ENCODE measurements at regions not wholly inside any gene's neighbourhood (a gene's known extent, or its start where the extent isn't known, plus 50 kb on each side); places are given as distances from the start of the nearest gene placed in this dataset.

DNA sequence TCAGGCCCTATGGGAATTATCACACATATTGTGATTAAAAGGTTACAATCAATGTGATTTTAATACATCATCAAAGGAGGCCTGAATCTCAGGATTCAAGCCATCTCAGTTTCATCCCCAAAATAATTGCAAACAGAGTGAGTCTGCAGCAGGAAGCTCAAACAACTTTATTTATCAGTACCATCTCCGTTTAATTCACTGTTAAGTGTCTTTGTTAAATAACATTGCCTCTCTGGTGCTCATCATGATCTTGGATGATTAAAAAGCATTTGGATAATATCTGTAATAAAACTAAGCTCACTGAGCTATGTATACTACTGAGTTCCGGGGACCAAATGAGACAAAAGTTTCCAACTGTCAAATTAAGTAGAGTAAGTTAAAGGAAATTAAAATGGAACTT lies 817.8 kb upstream of the CNTNAP5 start:
- Histone ChIP-seq H3K27me3 (ENCODE audit: control insufficient read depth, insufficient read depth, low read length) (no peaks in the 10 kb centered on the region), H3K4me3 (ENCODE audit: low read depth, low read length) (no peak overlapping the region), H3K27ac (ENCODE audit: low read depth, low read length) (no peak overlapping the region), H3K9me3 (ENCODE audit: control insufficient read depth, insufficient read depth, low read length) (peaks cover 15% of the 10 kb centered on the region)
- CTCF ChIA-PET = no interaction called here
- TF ChIP-seq, protein P1, sequence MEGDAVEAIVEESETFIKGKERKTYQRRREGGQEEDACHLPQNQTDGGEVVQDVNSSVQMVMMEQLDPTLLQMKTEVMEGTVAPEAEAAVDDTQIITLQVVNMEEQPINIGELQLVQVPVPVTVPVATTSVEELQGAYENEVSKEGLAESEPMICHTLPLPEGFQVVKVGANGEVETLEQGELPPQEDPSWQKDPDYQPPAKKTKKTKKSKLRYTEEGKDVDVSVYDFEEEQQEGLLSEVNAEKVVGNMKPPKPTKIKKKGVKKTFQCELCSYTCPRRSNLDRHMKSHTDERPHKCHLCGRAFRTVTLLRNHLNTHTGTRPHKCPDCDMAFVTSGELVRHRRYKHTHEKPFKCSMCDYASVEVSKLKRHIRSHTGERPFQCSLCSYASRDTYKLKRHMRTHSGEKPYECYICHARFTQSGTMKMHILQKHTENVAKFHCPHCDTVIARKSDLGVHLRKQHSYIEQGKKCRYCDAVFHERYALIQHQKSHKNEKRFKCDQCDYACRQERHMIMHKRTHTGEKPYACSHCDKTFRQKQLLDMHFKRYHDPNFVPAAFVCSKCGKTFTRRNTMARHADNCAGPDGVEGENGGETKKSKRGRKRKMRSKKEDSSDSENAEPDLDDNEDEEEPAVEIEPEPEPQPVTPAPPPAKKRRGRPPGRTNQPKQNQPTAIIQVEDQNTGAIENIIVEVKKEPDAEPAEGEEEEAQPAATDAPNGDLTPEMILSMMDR (IDR thresholded peaks at IDR 0.05; ENCODE audit: low read depth, low read length) = no peak
- DNase-seq (ENCODE audit: low read depth, low spot score) = no peak
- POLR2A ChIA-PET = no interaction called here

DNA sequence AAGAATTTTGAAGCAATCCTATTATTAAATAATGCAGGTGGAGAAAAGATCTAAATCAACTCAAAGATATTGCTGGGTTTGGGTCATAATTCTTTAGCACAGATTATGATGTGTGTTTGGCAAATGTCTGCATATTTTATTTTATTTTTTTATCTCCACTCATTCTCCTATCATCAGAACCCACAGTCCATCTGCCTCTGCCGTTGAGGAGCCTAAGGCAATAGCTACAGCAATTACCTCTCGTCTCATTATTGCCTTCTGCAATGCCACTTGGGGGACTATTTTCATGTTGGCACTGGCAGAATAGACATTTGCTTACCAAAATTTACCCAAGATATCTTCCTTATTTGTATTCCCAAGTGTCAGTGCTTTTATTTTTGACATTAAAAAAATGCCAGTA lies 815.9 kb upstream of the CNTNAP5 start:
- ChIA-PET CTCF (no interaction called here), POLR2A (no interaction called here)
- Histone ChIP-seq H3K9me3 (ENCODE audit: control insufficient read depth, insufficient read depth, low read length) (peaks cover 17% of the 10 kb centered on the region), H3K27ac (ENCODE audit: low read depth, low read length) (no peak overlapping the region), H3K4me3 (ENCODE audit: low read depth, low read length) (no peak overlapping the region), H3K27me3 (ENCODE audit: control insufficient read depth, insufficient read depth, low read length) (no peaks in the 10 kb centered on the region)
- no peak for DNase-seq (ENCODE audit: low read depth, low spot score)
- TF ChIP-seq, protein P1 (IDR thresholded peaks at IDR 0.05; ENCODE audit: low read depth, low read length) = no peak

DNA sequence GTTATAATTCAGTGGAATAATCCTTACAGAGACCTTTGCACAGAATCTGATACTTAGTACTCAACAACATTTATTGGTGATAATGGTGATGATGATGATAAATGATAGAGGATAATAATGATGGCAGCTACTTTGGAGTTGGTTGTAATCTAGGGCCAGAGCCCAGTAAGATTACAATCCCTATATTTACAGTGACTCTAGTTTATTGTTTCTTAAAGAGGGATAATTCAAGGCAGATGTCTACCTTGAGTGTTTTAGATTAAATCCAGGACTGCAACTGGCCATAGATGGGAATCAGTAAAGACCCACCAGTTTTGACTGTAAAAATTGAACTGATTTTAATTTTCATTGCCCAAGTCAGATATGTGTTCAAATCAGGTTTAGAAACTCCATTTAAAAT lies 813.9 kb upstream of the CNTNAP5 start:
- H3K27ac ChIP-seq (ENCODE audit: low read depth, low read length) = no peak overlapping the region
- no peak for DNase-seq (ENCODE audit: low read depth, low spot score)
- peaks cover 9% of the 10 kb centered on the region for H3K9me3 ChIP-seq (ENCODE audit: control insufficient read depth, insufficient read depth, low read length)
- TF ChIP-seq, protein P1 (IDR thresholded peaks at IDR 0.05; ENCODE audit: low read depth, low read length) = no peak
- ChIA-PET POLR2A (no interaction called here), CTCF (no interaction called here)
- H3K27me3 ChIP-seq (ENCODE audit: control insufficient read depth, insufficient read depth, low read length) = no peaks in the 10 kb centered on the region
- H3K4me3 ChIP-seq (ENCODE audit: low read depth, low read length) = no peak overlapping the region

GRCh38 chr2:123245156-123245555 lies 779.9 kb upstream of the CNTNAP5 start:
- TF ChIP-seq, protein P1 (IDR thresholded peaks at IDR 0.05; ENCODE audit: low read depth, low read length) = no peak
- no peak for DNase-seq (ENCODE audit: low read depth, low spot score)
- ChIA-PET CTCF (no interaction called here), POLR2A (no interaction called here)
- Histone ChIP-seq H3K27me3 (ENCODE audit: control insufficient read depth, insufficient read depth, low read length) (no peaks in the 10 kb centered on the region), H3K27ac (ENCODE audit: low read depth, low read length) (no peak overlapping the region), H3K4me3 (ENCODE audit: low read depth, low read length) (no peak overlapping the region), H3K9me3 (ENCODE audit: control insufficient read depth, insufficient read depth, low read length) (peaks cover 16% of the 10 kb centered on the region; the same call in 1 of the 2 replicates)

GRCh38 chr2:123258877-123259539 lies 766.1 kb upstream of the CNTNAP5 start:
- TF ChIP-seq, protein P1 (IDR thresholded peaks at IDR 0.05; ENCODE audit: low read depth, low read length) = no peak
- no peaks in the 10 kb centered on the region for H3K27me3 ChIP-seq (ENCODE audit: control insufficient read depth, insufficient read depth, low read length)
- H3K9me3 ChIP-seq (ENCODE audit: control insufficient read depth, insufficient read depth, low read length) = peaks cover 3% of the 10 kb centered on the region; the same call in 1 of the 2 replicates
- no peak overlapping the region for H3K27ac ChIP-seq (ENCODE audit: low read depth, low read length)
- ChIA-PET CTCF (no interaction called here), POLR2A (no interaction called here)
- H3K4me3 ChIP-seq (ENCODE audit: low read depth, low read length) = no peak overlapping the region
- no peak for DNase-seq (ENCODE audit: low read depth, low spot score)
